Anterior cingulate cortex (tissue), 58 donors: ENCODE measurements at regions not wholly inside any gene's neighbourhood (a gene's known extent, or its start where the extent isn't known, plus 50 kb on each side); places are given as distances from the start of the nearest gene placed in this dataset.

Experiments
- DNase-seq, 58 donors: peaks; one replicate each; lab custom pipeline; 2025; lab: John Stamatoyannopoulos, UW

DNA sequence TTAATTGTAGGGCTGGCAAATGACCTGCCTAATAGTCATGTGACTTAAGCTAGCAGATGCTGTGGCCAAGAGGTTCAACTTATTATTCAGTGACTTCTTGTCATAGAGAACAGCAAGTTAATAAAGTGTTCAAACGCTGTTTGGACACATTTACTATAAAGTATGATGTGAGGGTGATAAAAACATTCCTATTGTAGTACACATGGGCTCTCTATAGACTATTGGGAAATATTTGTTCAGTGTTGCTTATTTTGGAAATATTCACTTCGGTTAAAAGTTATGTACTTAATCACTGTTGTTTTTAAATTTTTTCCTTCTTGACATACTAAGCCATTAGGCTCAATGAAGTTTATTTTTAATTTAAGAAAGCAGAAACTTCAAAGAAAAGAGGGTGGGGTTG lies 345.0 kb downstream of the NNT start:
- no peak for DNase-seq

DNA sequence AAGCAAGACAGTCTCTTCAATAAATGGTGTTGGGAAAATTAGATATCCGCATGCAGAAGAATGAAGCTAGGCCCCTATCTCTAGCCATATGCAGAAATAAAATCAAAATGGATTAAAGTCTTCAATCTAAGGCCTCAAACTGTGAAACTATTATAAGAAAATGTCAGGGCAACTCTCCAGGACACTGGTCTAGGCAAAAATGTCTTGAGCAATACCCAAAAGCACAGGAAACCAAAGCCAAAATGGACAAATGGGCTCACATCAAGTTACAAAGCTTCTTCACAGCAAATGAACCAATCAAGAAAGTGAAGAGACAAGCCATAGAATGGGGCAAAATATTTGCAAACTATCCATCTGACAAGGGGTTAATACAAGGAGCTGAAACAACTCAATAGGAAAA lies 338.8 kb downstream of the NNT start:
- DNase-seq, result no peak

DNA sequence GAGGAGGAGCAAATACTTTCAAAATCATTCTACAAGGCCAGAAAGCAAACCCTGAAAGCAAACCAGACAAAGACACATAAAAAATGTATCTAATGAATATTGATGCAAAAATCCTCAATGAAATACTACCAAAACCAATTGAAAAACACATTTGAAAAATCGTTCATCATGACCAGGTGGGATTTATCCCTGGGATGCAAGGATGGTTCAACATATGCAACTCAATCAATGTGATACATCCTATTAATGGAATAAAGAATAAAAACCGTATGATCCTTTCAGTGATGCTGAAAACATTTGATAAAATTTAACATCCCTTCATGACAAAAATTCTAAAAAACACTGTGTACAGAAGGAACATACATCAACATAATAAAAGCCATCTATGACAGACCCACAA lies 337.6 kb downstream of the NNT start:
- DNase-seq, result no peak

DNA sequence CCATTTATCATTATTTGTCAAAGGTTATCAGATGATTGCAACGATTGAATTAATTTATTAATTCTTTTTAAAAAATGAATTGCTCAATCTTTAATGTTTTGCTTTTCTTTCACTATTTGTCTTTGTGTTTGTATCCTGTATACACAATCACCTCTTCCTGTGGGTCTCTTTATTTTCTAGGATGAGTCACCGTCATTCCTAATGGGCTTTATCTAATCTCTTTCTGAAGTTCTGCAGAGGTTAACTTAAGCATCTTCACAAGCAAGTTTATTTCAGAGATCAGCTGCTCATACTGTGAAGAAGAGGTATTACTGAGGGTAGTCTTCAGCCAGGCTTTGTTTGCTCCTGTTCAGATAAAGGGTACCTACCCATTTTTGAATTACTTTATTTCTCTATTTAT lies 323.9 kb downstream of the NNT start:
- no peak for DNase-seq

DNA sequence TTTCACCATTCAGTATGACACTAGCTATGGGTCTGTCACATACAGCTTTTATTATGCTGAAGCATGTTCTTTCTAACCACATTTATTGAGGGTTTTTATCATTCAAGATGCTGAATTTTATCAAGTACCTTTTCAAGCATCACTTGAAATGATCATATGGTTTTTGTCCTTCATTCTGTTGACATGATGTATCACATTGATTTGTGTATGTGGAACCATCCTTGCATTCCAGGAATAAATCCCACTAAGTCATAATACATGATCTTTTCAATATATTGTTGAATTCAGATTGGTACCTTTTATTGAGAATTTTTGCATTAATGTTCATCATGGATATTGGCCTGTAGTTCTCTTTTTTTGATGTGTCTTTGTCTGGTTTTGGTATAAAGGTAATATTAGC lies 317.4 kb downstream of the NNT start:
- DNase-seq, result no peak

DNA sequence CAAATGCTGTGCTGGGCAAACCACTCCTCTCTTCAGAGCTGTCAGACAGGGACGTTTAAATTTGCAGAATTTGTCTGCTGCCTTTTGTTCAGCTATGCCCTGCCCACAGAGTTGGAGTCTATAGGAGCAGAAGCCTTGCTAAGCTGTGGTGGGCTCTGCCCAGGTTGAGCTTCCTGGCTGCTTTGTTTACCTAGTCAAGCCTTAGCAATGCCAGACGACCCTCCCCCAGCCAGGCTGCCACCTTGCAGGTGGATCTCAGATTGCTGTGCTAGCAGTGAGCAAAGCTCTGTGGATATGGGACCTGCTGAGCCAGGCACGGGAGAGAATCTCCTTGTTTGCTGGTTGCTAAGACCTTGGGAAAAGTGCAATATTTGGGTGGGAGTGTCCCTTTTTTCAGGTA lies 314.9 kb downstream of the NNT start:
- no peak for DNase-seq

DNA sequence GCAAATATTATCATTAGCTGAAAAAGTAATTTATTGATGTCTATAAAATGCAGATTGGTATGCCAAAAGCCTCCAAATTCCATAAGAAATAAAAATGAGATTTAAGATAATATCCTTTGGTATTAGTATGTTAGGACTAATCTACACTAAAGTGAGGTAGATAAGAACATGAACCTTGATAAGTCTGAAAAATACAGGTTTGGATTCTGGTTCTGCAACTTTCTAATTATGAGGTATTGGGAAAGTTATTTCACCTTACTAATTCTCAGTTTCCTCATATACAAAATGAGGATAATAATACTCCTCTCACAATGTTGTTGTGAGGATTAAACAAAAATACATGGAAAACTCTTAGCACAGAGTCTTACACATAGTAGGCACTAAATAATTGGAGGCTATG lies 300.1 kb downstream of the NNT start:
- DNase-seq, result no peak

DNA sequence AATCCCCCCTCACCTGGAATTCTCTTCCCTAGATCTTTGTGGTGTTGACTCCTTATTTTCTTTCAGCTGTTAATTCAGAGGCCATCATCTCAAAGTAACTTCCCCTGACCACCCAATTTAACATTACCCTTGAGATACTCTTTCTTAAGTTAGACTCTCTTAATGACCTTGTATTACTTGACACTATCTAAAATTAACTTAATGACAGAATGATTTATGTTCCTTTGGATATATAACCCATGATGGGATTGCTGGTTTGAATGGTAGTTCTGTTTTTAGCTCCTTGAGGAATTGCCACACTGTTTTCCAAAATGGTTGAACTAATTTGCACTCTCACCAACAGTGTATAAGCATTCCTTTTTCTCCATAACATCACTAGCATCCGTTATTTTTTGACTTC lies 298.0 kb downstream of the NNT start:
- no peak for DNase-seq

DNA sequence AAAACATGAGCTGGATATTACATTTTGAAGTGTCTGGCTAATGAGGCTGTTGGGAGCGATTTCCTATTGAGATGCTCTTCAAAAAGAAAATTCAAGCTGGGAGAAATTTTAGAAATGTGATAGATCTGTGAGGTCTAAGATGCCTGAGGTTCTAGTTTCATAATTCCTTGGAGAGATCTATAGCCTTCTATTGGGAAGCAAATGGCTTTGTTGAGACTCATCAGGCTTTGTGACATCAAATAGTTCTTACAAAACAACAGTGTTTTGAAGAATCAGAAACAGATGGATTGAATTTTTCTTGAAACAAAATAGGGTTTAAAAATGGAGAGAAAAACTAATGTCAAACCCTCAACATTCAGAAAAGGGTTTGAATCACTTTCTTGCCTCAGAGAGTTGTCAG lies 292.9 kb downstream of the NNT start:
- DNase-seq, result no peak

DNA sequence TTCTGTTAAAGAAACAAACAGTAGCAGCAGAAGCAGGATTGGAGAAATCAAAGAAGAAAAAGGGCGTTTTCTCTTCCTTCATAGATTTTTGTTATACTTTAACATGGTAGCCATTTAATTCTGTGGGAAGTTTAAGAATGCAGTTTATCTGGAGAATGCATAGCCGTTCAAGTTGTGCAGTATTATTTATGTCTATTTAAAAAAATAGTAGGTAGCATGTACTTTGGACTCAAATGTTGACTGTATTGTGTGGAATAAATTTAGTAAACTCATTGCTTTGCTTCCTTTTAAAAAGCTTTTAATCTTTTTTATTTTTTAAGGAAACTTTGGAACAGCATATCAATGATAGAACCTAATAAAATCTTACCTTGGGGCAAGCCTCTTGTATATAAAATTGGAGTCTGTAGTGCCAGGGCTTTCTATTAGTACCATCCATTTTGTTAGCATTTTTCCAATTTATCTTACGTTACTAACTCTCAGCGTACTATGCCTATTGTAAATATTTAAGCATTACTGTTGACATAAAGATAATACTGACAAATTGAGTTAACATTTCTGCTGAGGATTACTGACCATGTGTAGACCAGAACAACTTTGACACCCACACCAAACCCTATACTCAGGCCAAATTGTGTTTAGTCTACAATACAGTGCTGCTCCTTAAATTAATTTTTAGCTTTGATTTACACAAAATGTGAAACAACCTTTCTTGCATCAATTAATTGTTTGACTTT lies 291.1 kb downstream of the NNT start:
- no peak for DNase-seq

DNA sequence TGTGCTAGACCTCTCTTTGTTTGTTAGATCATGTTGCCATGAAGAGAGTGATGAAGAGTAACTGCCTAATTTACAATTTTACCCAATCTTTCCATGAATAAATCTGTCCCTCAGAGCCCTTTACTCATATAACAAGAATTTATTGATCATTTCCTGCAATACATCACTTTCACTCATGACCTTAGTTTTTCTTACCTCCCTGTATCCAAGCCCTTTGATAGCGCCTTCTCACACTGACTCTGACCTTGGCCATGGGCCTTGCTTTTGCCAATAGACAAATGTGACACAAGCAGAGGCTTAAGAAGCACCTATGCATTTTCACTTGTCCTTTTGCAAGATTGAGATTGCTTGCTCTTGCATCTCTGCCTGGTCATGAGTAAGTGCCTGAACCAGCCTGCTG lies 288.1 kb downstream of the NNT start:
- no peak for DNase-seq

DNA sequence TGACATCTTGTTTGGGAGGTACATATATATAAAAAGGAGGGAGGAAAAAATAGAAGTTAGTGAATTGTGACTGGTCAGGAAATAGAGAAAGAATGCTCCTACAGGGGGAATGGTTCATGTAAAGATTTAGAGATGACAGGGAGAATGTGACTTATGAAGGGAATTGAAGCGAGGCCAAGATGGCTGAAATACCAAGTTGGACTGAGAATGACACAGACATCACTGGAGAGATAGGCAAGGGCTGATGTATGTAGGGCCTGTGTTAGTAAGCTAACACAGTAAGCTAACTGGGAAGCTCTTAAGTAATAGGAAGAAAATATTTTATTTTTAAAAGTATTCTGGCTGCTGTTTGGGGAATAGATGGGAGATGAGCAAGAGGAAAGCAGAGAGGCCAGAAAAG lies 286.3 kb downstream of the NNT start:
- DNase-seq, result no peak

DNA sequence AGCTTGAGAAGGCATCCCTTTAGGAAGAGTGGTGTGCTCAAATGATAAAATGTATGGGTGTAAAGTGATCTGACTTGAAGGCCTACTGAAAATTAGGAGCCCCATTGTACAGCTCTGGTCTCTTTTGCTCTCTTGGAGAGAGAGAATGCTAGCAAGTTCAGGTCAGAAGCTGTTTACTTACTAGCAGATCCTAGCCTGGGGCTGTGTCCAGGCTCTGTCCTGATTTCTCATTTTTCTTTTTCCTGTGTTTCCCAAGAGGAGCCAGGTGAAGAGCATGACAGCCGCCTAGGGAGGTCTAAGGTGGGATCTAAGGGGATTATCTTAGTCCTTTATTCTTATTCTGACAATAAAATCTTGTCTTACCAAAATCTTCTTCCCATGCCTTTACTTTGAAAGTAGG lies 272.8 kb downstream of the NNT start:
- DNase-seq, result no peak

DNA sequence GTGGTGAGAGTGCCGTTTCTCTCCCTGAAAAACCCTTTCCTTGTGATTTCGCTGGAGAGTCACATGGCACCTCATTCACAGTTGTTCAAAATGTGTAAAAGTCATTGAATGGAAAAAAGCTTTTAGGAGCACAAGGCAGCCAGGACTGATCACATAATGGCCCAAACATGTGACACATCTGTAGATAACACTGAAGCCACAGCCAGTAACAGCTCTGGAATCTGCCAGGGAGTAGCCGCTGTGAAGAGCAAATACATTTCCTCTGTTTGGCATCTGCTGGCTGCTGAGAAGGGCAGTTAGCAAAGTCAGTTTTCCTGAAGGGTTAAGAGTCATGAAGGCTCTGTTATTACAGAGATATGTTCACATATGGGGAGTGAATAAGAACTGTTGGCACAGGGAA lies 271.8 kb downstream of the NNT start:
- DNase-seq, result peak in 1 of 58 donors; percentile 0

DNA sequence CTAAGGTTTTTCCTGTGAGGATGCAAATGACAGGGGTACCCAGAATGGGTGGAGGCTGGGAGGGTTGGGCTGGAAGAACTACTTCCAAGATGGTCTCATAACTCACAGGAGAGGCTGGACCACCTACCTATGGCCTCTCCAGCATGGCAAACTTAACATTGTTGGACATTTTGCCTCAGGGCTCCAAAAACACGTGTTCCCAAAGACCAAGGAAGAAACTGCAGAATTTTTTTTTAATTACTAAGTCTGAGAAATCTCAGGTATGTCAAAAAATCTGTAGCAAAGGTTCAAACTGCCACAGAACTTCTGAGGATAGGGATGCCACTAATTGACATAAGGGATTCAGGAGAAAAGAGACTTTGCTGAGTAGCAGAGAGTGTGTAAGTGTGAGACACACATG lies 270.8 kb downstream of the NNT start:
- no peak for DNase-seq

DNA sequence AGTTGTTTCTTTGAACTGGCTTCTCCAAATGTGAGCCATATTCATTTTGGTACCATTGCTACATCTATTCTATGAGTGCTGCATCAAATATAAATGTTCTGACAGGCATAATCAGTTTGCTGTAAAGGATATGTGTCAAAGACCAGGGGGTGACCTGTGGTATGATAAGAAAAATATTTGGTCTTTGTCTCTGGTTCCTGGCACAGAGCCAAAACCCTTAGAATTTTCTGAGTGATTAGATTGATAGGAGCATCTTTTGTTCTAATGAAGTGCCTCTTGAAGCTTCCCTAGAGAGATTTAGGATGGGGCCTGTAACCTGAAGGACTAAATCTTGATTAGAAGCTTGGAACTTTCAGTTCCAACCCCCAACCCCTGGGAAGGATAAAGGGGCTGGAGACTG lies 256.3 kb downstream of the NNT start:
- DNase-seq, result no peak

DNA sequence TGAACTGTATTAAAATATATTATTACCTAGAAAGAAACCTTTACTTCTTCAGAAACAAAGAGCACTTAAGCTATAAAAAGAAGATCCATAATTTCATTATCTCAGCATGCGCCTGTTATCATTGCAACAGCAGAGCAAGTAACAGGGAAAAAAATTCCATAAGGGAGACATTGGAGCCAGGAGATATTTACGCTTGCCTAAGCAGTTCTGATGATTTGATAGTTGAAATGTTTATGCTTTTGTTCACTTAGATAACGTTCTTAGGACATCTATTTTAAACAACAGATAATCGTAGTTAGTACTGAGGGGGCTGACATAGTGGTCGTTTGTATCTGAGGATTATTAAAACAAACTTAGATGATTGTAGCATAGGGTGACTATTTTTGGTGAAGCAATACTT lies 252.5 kb downstream of the NNT start:
- DNase-seq, result no peak

DNA sequence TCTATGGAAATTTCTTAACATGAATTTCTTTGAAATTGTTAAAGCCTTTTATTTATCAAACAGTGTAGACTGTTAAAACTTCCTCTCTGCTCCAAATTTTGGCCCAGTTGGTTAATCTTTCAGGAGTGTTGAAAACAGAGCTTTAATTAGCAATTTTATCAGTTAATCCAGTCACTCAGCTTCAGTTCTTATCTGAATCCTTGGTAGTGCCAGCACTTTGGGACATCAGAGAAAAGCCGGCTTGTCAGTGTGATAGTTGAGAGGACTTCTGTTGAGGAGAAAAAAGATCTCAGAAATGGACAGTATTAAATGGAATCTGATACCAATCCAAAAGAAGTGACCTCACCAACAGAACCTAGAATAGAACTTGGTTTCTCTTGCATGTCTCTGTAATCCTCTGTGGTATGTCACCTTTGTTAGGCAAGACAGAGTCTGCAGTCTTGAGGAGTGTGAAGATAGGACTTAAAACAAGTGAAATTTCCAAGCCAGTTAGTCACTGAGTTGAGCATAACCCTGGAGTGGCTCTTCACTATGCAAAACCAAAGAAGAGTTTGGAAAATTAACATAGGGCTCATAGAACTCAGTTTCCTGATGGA lies 251.8 kb downstream of the NNT start:
- DNase-seq, result no peak

DNA sequence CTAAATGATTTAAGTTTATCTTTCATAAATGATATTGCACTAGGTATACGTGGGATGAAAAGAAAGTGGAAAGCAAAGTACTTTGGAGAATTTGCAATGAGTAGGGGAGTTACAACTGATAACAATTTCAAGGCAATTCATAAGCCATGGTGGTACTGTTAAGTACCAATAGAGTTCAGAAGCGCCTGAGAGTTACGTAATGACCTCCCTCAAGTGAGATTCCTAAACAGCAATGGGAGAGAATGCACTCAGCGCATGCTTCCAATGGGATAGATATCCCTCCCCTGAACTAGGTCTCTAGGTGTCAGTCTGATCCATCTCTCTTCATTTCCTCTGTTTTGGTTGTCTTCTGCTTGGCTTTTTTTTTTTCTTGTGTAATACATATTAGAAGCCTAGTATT lies 249.3 kb downstream of the NNT start:
- no peak for DNase-seq

DNA sequence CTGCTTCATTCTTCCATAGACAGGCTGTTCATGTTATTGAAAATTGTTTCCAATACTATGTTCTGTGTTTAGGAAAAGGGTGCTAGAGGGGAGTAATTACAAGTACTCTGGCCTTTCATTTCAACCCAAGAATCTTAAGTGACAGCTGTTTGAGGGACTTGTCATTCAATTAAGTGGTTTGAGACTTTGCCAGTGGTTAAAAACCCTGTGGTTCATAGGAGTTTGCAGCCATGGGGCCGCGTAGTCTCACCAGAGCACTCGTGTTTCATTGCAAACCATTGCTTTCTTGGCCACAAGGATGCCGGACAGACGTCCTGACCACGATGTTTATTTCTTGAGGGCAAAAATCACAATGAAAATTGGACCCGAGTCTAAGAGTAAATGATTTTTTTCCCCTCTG lies 248.8 kb downstream of the NNT start:
- no peak for DNase-seq

DNA sequence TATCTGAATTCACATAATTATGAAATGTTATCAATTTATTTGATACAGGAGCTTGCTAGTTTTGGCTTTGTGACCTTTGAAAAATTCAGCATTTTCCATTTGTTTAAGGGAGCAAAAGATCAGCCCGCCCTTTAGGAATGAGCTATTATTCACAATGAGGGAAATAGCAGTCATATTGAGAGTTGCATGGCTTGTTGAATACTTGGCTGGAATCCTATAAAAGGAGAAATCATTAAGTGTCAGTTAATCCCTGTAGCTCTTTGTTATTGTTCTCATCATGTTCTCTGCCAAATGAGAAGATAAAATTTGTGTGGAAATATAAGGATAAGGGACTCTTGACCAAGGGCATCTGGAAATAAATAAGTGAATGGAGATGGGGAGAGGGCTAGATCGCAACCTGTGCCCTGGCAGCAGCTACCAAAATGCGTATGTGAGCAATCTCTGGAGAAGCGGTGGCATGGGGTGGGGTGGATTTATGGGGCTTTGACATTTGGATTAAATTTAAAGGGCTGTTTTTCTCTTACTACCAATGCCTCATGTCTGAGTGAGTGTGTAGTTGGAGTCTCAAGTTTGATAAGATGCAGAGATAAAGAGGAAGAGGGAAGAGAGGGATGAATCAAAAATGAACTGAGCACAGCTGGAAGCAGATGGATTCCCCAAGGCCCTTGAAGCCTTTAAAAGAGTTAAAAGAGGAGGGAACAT lies 237.6 kb downstream of the NNT start:
- no peak for DNase-seq

DNA sequence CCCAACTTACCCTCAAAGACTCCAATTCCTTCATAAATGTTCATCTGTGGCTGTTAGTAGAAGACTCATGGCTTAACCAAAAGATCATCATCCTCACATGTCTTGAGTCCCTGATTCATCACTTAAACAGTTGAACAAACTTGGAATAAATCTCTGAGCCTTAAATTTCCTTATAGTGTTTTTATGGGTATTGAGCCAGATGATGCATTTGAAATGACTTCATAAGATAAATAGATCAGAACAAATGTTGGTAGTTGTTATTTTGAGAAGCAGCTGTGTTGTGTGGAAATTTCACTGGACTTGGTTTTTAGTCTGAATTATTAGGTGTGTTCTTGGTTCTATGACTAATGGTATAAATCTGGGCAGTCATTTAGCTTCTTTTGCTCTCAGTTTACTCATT lies 236.2 kb downstream of the NNT start:
- no peak for DNase-seq
